Activated CD4-positive, alpha-beta T cell treated with anti-CD3 and anti-CD28 coated beads for 48 hours (primary cell): ENCODE measurements at regions not wholly inside any gene's neighbourhood (a gene's known extent, or its start where the extent isn't known, plus 50 kb on each side); places are given as distances from the start of the nearest gene placed in this dataset.

Experiments
- DNase-seq: peaks from one replicate; pipeline ENCODE4 v3.0.0-alpha.2; 2020

DNA sequence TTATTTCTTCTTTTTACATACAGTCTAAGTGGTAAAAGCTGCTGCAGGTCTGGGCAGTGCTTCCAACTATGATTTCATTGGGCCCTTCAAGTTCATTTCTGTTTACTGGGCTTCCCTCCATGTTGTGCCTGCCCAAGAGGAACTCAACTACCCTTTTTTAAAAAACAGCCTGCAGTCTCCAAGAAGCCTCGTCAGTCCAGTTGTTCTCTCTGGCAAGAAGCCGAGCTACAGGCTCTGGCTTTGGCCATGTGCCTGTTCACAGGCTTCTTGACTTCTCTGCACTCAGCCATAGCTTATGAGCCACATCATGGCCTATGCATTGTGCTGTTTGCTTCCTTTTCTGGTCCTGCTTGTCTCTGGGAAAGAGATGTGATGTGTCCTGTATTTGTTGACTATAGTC is 119.7 kb upstream of the PJA2 start:
- DNase-seq, result no peak

- DNase-seq, result no peak
These were observed 114.8 kb upstream of the PJA2 start for GRCh38 chr5:109524555-109524954.

- DNase-seq, result no peak
These were observed 114.3 kb upstream of the PJA2 start for GRCh38 chr5:109524026-109524425.

GRCh38 chr5:109522404-109522803 is 112.6 kb upstream of the PJA2 start:
- no peak for DNase-seq

DNA sequence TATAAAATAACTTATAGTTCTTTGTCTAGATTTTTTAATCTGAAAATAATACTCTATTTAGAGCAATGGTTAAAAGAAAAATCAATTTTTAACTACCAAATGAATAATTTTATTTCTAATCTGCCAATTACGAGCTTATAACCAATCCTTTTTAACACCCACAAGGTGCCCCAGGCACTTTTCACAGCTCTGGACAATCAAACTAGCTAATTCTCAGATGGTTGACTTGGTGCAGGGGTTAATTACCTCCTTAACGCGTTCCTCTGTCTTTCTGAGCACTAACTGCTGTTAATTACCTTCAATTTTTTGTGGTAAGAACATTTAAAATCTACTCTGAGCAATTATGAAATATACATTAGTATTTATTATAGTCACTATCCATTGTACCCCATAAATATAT is 109.6 kb upstream of the PJA2 start:
- no peak for DNase-seq

DNA sequence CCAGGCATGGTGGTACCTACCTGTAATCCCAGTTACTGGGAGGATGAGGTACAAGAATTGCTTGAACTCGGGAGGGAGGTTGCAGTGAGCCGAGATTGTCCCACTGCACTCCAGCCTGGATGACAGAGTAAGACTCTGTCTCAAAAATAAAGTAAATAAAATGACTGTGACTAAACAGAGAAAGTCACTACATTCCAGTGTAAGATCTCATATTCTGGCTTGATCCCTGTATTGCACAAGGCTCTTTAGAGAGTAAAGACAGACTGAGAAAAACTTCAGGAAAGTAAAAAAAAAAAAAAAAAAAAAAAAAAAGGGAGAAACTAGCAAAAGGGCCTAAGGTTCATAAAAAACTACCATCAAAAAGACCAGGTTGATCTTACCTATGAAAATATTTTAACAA is 106.6 kb upstream of the PJA2 start:
- no peak for DNase-seq

DNA sequence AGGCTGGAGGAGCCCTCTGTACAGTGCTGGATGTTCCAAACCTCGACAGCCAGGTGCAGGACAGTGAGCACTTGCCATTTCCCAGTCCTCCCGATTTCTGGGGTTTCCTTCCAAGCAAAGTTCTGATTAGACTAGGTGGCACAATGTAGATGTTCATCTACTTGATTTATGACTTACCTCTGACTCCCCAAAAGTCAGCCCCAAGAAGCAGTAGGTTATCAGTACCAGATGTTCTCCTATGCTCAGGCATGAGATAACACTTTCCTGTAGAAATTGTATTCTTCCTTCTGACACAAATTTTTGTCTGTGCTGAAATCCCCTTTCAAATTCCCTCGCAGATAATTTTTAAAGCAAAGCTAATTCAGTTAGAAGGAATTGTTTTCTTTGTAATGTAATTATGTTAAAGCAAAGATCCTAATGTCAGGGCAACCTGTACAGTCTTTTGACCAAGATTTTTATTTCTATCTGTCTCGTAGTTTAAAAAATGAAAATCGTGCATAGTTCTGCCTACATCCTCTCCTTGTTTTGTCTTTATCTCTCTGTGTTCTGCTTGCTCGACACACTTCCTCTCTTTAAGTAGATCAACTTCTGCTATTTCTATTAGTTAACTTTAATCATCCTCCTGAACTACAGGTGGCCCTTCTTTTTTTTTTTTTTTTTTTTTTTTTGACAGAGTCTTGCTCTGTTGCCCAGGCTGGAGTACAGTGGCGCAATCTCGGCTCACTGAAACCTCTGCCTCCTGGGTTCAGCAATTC is 102.4 kb upstream of the PJA2 start:
- DNase-seq, result no peak

DNA sequence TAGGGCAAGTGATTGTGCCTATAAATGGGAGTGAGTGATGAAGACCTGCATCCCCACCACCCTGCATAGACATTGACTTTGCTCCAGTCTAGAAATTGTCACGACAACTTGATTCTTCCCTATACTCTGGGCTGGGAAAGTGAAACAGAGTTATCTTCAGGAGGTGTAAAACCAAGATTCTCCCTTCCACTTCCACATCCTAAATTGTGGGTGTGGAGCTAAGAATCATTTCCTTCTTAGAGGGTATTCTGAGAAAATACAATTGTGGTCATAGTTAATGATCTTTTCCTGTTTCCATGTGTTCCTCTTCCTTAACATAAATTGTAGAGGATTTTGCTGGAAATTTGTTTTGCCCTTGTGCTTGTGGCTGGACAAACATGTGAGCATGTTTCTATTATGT is 96.8 kb upstream of the PJA2 start:
- DNase-seq, result no peak

GRCh38 chr5:109496112-109496511 is 86.3 kb upstream of the PJA2 start:
- DNase-seq, result no peak

DNA sequence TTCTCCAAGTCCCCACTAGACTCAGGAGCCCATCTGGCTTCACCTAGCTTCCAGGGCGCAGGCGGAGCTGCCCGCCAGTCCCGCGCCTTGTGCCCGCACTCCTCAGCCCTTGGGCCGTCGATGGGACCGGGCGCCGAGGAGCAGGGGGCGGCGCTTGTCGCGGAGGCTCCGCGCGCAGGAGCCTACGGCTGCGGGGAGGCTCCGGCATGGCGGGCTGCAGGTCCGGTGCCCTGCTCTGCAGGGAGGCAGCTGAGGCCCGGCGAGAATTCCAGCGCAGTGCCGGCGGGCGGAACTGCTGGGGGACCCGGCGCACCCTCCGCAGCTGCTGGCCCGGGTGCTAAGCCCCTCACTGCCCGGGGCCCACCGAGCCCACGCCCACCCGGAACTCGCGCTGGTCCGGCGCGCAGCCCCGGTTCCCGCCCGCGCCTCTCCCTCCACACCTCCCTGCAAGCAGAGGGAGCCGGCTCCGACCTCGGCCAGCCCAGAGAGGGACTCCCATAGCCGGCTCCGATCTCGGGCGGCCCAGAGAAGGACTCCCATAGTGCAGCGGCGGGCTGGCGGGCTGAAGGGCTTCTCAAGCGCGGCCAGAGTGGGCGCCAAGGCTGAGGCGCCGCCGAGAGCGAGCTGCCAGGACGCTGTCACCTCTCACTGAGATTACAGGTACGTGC is 78.1 kb upstream of the PJA2 start:
- DNase-seq, result no peak

- DNase-seq, result no peak
These were observed 76.5 kb upstream of the PJA2 start for GRCh38 chr5:109486200-109486804.

GRCh38 chr5:109485030-109485429 is 75.3 kb upstream of the PJA2 start:
- no peak for DNase-seq

GRCh38 chr5:109484597-109484996 is 74.8 kb upstream of the PJA2 start:
- DNase-seq, result no peak

GRCh38 chr5:109483395-109483971 is 73.7 kb upstream of the PJA2 start:
- DNase-seq, result no peak

DNA sequence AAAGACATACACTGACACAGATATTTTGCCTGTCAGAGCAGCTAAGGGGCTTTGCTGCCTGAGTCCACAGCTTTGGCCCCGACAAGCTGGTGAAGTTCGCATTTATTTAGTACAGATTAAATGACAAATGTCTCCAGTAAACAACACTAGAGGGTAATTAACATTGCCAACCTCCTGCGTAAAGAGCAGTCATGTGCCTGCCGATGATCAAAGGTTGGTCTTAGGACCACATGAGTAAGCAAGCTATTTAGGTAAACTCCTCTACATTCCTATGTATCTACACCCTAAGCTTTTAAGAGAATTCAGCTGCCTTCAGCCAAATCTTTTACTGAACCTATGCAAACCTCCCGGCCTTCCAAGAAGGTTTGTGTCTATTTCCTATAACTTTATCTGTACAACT is 73.0 kb upstream of the PJA2 start:
- DNase-seq, result no peak

- DNase-seq, result no peak
These were observed 69.6 kb upstream of the PJA2 start for GRCh38 chr5:109479260-109479860.

DNA sequence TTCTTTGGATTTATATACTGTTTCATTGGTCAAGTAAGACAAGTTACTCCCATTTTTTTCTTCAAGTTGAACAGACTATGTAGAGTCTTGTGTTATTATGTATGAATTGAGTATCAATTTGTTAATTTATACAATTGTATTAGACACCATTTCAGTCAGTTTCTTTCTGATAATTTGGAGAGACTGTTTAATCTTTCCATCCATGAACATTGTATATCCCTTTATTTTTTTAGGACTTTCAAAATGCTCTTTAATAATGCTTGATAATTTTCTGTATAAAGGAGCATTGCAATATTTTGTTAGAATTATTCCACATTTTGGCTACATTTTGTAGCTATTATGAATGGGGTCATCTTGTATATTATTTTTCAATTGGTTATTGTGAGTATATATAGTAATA is 69.1 kb upstream of the PJA2 start:
- DNase-seq, result no peak

DNA sequence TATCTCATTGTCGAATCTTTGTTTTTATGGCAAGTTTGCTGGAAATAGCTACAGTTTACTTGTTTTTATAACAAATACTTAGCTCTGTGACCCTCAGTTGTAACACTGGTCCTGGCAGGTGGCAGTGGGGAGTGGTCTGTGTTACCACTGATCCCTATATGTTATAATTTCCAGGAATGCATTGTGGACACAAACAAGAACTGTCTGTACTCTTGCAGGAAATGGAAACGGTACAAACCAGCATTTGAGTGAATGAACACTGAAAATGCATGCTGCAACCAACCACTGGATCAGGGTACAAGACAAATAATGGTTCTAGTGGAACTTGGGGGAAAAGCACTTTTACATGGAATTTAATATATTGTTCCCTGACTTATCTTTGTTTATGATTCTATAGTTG is 66.5 kb upstream of the PJA2 start:
- DNase-seq, result no peak

GRCh38 chr5:109469896-109470662 is 60.3 kb upstream of the PJA2 start:
- no peak for DNase-seq

DNA sequence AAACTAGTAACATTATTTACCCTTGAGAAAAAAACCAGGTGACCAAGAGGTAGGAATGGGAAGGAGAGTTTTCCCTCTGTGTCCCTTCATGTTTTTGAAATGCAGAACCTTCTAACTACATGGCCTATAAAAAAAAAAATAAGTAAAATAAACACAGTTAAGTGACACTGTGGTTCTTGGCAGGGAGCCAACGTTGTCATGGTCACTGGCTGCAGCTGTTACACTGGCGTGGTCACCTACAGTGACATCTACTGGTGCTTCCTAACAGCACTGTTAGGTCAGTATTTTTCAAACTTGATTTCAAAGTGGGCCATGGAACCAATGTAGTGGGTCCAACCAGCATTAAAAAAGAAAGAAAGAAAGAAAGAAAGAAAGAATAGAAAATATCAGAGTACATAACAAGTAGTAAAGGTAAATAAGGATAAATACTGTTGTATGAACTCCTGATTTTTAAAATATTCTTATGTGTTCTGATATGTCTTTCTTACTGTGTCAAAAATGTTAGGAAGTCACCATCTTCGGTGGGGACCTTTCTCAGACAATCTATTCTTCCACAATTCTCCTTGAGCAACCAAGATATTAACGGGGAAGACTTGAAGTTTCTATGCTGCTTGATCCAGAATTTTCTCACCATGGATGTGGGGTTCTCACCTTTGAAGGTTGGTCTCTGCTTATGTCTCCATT is 59.1 kb upstream of the PJA2 start:
- peak; percentile 81 for DNase-seq

DNA sequence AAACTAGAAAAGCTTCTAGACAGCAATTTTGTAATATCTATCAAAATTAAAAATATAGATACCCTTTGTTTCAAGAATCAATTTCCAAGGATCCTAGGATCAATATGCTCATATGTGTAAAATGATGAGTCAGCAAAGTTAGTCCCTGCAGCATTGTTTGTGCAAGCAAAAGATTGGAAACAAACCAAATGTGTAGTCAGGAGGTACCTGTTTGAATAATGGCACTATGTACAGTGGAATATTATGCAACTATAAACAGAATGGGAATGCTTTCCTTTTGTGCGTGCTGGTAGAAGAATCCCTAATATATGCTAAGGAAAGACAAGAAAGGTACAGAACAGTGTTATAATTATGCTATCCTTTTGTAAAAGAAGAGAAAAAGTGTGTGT is 58.5 kb upstream of the PJA2 start:
- DNase-seq, result no peak

DNA sequence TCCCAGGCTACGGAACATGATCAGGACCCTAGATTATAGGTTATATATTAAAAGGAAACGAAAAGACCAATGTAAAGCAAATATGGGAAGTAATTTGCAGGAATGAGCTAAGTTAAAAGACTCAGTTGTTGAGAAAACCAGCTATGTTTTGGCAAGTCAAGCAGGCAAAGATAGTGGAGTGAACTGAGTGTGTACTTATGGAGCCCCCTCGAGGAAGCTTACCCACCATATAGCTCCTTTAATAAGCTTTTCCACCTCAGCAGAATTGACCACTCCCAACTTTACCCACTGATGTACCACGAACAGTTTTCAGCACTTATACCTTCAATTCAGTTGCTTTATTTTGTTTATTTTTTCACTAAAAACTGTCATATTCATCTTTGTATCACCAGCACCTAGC is 57.3 kb upstream of the PJA2 start:
- no peak for DNase-seq
